H1 (cell line): ENCODE measurements at regions not wholly inside any gene's neighbourhood (a gene's known extent, or its start where the extent isn't known, plus 50 kb on each side); places are given as distances from the start of the nearest gene placed in this dataset.

Experiments
- CTCF ChIA-PET: fragments of 300-600 bp; sonication (Branson Sonifier 250); formaldehyde crosslinking; loops from one replicate; lab custom pipeline; 2021; ENCODE audit not compliant: partially characterized antibody; lab: Charles Lee
- POLR2A ChIA-PET: fragments of 300-600 bp; sonication (Branson Sonifier 250); formaldehyde crosslinking; loops from one replicate; lab custom pipeline; 2021; ENCODE audit warnings: inconsistent platforms; ENCODE audit not compliant: partially characterized antibody; lab: Charles Lee
- DNase-seq, 2 experiments: peaks; one replicate each; pipeline versions ENCODE4 v3.0.0 to v3.0.0-alpha.2; 2010 to 2022; ENCODE audit warnings: low spot score in 2 of 2, low read depth in 1 of 2, mixed read lengths in 1 of 2
- FAIRE-seq: peaks from 2 replicates; lab custom pipeline; 2011; peaks lifted over from hg19 to GRCh38; lab: Jason Lieb, UNC
- H2AFZ ChIP-seq: 2 replicates; pipeline ENCODE4 v1.8.1; 2012; ENCODE audit warnings: low read length, inconsistent platforms
- H2AK5ac ChIP-seq: 2 replicates; pipeline ENCODE4 v1.6.1; 2013; ENCODE audit warnings: low read depth, low read length
- H2BK120ac ChIP-seq: replicated peaks from 2 replicates; pipeline ENCODE3; 2013; ENCODE audit warnings: low read depth, low read length, inconsistent platforms
- H2BK12ac ChIP-seq: 2 replicates; pipeline ENCODE4 v1.6.1; 2013; ENCODE audit warnings: low read depth, low read length
- H2BK15ac ChIP-seq: 2 replicates; pipeline ENCODE4 v1.6.1; 2013; ENCODE audit warnings: low read length
- H2BK20ac ChIP-seq: 2 replicates; pipeline ENCODE4 v1.6.1; 2013; ENCODE audit warnings: low read length
- H2BK5ac ChIP-seq: 2 replicates; pipeline ENCODE4 v1.6.1; 2013; ENCODE audit warnings: low read depth, low read length
- H3K14ac ChIP-seq: 2 replicates; pipeline ENCODE4 v1.6.1; 2013; ENCODE audit warnings: inconsistent platforms; ENCODE audit not compliant: insufficient read length
- H3K18ac ChIP-seq: 2 replicates; pipeline ENCODE4 v1.6.1; 2013; ENCODE audit warnings: low read length; ENCODE audit errors: extremely low read depth
- H3K23ac ChIP-seq: 2 replicates; pipeline ENCODE4 v1.6.1; 2013; ENCODE audit warnings: inconsistent platforms; ENCODE audit not compliant: insufficient read length
- H3K23me2 ChIP-seq: 2 replicates; pipeline ENCODE4 v1.6.1; 2013; ENCODE audit warnings: low read depth, low read length
- H3K27ac ChIP-seq: 2 replicates; pipeline ENCODE4 v1.6.1; 2011; ENCODE audit warnings: low read depth, low read length, inconsistent platforms
- H3K27me3 ChIP-seq, 4 experiments: replicated peaks in 1 of 4; 1 replicate in 1 of 4; 2 replicates in 3 of 4; pipeline versions ENCODE4 v1.6.1 to v1.8.1; 2011 to 2013; ENCODE audit warnings: low read length in 3 of 4, mild to moderate bottlenecking in 3 of 4, inconsistent platforms in 2 of 4, mixed read lengths in 2 of 4, moderate library complexity in 1 of 4; ENCODE audit not compliant: control insufficient read depth in 3 of 4, insufficient read depth in 3 of 4; ENCODE audit errors: extremely low read depth in 1 of 4
- H3K36me3 ChIP-seq, 4 experiments: 2 replicates each; pipeline versions ENCODE4 v1.6.1 to v1.8.1; 2011 to 2013; ENCODE audit warnings: mild to moderate bottlenecking in 4 of 4, low read length in 3 of 4, moderate library complexity in 2 of 4, control low read depth in 1 of 4, inconsistent platforms in 1 of 4; ENCODE audit not compliant: insufficient read depth in 4 of 4, control insufficient read depth in 2 of 4
- H3K4ac ChIP-seq: replicated peaks from 2 replicates; pipeline ENCODE3; 2013; ENCODE audit warnings: low read length, low read depth, mixed read lengths, inconsistent platforms; ENCODE audit not compliant: insufficient read length
- H3K4me1 ChIP-seq, 4 experiments: replicated peaks in 1 of 4; 1 replicate in 1 of 4; 2 replicates in 3 of 4; pipeline versions ENCODE4 v1.6.1 to v1.8.1; 2011 to 2013; ENCODE audit warnings: low read length in 3 of 4, inconsistent platforms in 2 of 4, mixed read lengths in 1 of 4; ENCODE audit not compliant: insufficient read depth in 4 of 4, control insufficient read depth in 3 of 4
- H3K4me2 ChIP-seq, 2 experiments: 2 replicates each; pipeline versions ENCODE4 v1.6.1 to v1.8.1; 2011 to 2013; ENCODE audit warnings: low read depth in 2 of 2, low read length in 2 of 2, control low read depth in 1 of 2, inconsistent platforms in 1 of 2, mild to moderate bottlenecking in 1 of 2; ENCODE audit not compliant: insufficient read depth in 1 of 2
- H3K4me3 ChIP-seq, 4 experiments: fragments of 200-600, 300-600 bp in 1 of 4; sonication (generic), shearing (Covaris generic), sonication (Bioruptor Twin) in 1 of 4; 2 replicates each; pipeline versions ENCODE4 v1.5.1 to v1.8.1; 2011 to 2016; ENCODE audit warnings: low read length in 4 of 4, low read depth in 3 of 4, control low read depth in 2 of 4, inconsistent platforms in 2 of 4, mild to moderate bottlenecking in 2 of 4, mixed read lengths in 1 of 4, moderate library complexity in 1 of 4; ENCODE audit not compliant: insufficient read depth in 2 of 4; ENCODE audit errors: extremely low read depth in 1 of 4
- H3K56ac ChIP-seq: replicated peaks from 2 replicates; pipeline ENCODE3; 2013; ENCODE audit warnings: low read depth, mild to moderate bottlenecking, mixed read lengths, low read length, inconsistent platforms; ENCODE audit not compliant: insufficient read length
- H3K79me1 ChIP-seq: 2 replicates; pipeline ENCODE4 v1.6.1; 2013; ENCODE audit warnings: low read depth, low read length, control low read depth
- H3K79me2 ChIP-seq, 2 experiments: 2 replicates each; pipeline versions ENCODE4 v1.6.1 to v1.8.1; 2012 to 2013; ENCODE audit warnings: low read length in 2 of 2, mild to moderate bottlenecking in 2 of 2, inconsistent platforms in 1 of 2; ENCODE audit not compliant: insufficient read depth in 2 of 2, control insufficient read depth in 1 of 2
- H3K9ac ChIP-seq, 4 experiments: replicated peaks in 1 of 4; 1 replicate in 1 of 4; 2 replicates in 3 of 4; pipeline versions ENCODE4 v1.6.1 to v1.8.1; 2011 to 2013; ENCODE audit warnings: low read depth in 3 of 4, low read length in 3 of 4, control low read depth in 2 of 4, mild to moderate bottlenecking in 2 of 4, moderate library complexity in 2 of 4, inconsistent platforms in 1 of 4; ENCODE audit errors: extremely low read depth in 1 of 4
- H3K9me3 ChIP-seq, 2 experiments: 2 replicates each; pipeline versions ENCODE4 v1.6.1 to v1.8.1; 2012 to 2013; ENCODE audit warnings: mild to moderate bottlenecking in 2 of 2, moderate library complexity in 2 of 2, control low read depth in 1 of 2, inconsistent platforms in 1 of 2, low read depth in 1 of 2, low read length in 1 of 2, mixed read lengths in 1 of 2; ENCODE audit not compliant: insufficient read depth in 2 of 2
- H4K20me1 ChIP-seq, 2 experiments: replicated peaks in 1 of 2; 2 replicates each; pipeline versions ENCODE3 to v1.8.1; 2011 to 2013; ENCODE audit warnings: inconsistent platforms in 2 of 2, low read length in 2 of 2, mild to moderate bottlenecking in 1 of 2; ENCODE audit not compliant: insufficient read depth in 2 of 2, control insufficient read depth in 1 of 2
- H4K5ac ChIP-seq: 2 replicates; pipeline ENCODE4 v1.6.1; 2013; ENCODE audit warnings: low read length, low read depth, mixed read lengths, inconsistent platforms; ENCODE audit not compliant: insufficient read length
- H4K8ac ChIP-seq: 2 replicates; pipeline ENCODE4 v1.8.0; 2013; ENCODE audit warnings: mild to moderate bottlenecking, moderate library complexity, low read length, inconsistent platforms; ENCODE audit not compliant: insufficient read depth; ENCODE audit errors: extremely low read depth
- H4K91ac ChIP-seq: replicated peaks from 2 replicates; pipeline ENCODE3; 2013; ENCODE audit warnings: low read length, mixed read lengths, inconsistent platforms; ENCODE audit not compliant: insufficient read length
- ASH2L ChIP-seq: fragments of 200-600, 300-600 bp; sonication (generic); IDR thresholded peaks from one replicate; pipeline ENCODE4 v1.7.1; 2017; ENCODE audit warnings: low read length
- CTCF ChIP-seq, 3 experiments: IDR thresholded peaks; 1 replicate in 2 of 3; 2 replicates in 1 of 3; pipeline versions ENCODE4 v1.5.1 to v1.6.1; 2011; ENCODE audit warnings: low read length in 3 of 3, mild to moderate bottlenecking in 3 of 3, inconsistent platforms in 2 of 3, low read depth in 1 of 3, moderate library complexity in 1 of 3; ENCODE audit not compliant: insufficient read depth in 1 of 3; ENCODE audit errors: control extremely low read depth in 1 of 3
- E2F6 ChIP-seq: IDR thresholded peaks from 2 replicates; pipeline ENCODE4 v1.6.1; 2012; ENCODE audit warnings: inconsistent platforms
- EP300 ChIP-seq, 2 experiments: IDR thresholded peaks; 1 replicate in 1 of 2; 2 replicates in 1 of 2; pipeline ENCODE4 v1.6.1; 2011 to 2012; ENCODE audit warnings: low read depth in 2 of 2, low read length in 2 of 2, mild to moderate bottlenecking in 2 of 2, borderline replicate concordance in 1 of 2, inconsistent platforms in 1 of 2, moderate library complexity in 1 of 2
- GTF2F1 ChIP-seq: IDR thresholded peaks from 2 replicates; pipeline ENCODE4 v1.6.1; 2012; ENCODE audit warnings: low read depth, low read length, improper control_type of control experiment, borderline replicate concordance
- KDM4A ChIP-seq: IDR thresholded peaks from one replicate; pipeline ENCODE4 v1.7.1; 2012; ENCODE audit warnings: low read depth, mild to moderate bottlenecking, moderate library complexity, low read length, inconsistent platforms; ENCODE audit not compliant: severe bottlenecking
- RFX5 ChIP-seq: IDR thresholded peaks from 2 replicates; pipeline ENCODE4 v1.6.1; 2011; ENCODE audit warnings: low read depth, low read length, improper control_type of control experiment, borderline replicate concordance
- RXRA ChIP-seq: IDR thresholded peaks from 2 replicates; pipeline ENCODE4 v1.6.1; 2011; ENCODE audit warnings: low read depth, mild to moderate bottlenecking, low read length, moderate library complexity; ENCODE audit not compliant: insufficient read depth
- whole genome bisulfite sequencing, 2 experiments: shearing (Covaris generic) in 1 of 2; methylation state at CpG; one replicate each; pipeline versions ENCODE4 v1.1.6 to v1.1.7; 2013 to 2015; ENCODE audit warnings: low lambda C conversion rate in 2 of 2, mixed read lengths in 2 of 2, inconsistent platforms in 1 of 2, low coverage in 1 of 2, missing lambda C conversion rate in 1 of 2; ENCODE audit not compliant: insufficient replicate concordance in 2 of 2, insufficient coverage in 1 of 2, insufficient read length in 1 of 2; ENCODE audit errors: extremely low coverage in 1 of 2, missing lambda C conversion rate in 1 of 2; 5-methylcytosine and 5-hydroxymethylcytosine counted together

- Histone ChIP-seq H3K4ac (no peak overlapping the region), H3K79me2 (no peaks in the 10 kb centered on the region), H4K5ac (no peak overlapping the region), H3K23ac (no peak overlapping the region), H3K18ac (no peak overlapping the region), H3K9ac (no peak overlapping the region), H2BK20ac (no peak overlapping the region), H2BK15ac (no peak overlapping the region), H3K36me3 (no peaks in the 10 kb centered on the region), H3K27me3 (no peaks in the 10 kb centered on the region), H3K27ac (no peak overlapping the region), H3K23me2 (no peaks in the 10 kb centered on the region), H2AFZ (no peak overlapping the region), H3K56ac (no peak overlapping the region), H3K79me1 (no peaks in the 10 kb centered on the region), H4K8ac (no peak overlapping the region), H3K14ac (no peak overlapping the region), H3K4me1 (no peaks in the 10 kb centered on the region), H2AK5ac (no peak overlapping the region), H3K4me3 (no peak overlapping the region), H4K20me1 (no peaks in the 10 kb centered on the region), H4K91ac (no peak overlapping the region), H2BK5ac (no peak overlapping the region), H3K4me2 (no peak overlapping the region), H2BK12ac (no peak overlapping the region), H3K9me3 (no peaks in the 10 kb centered on the region), H2BK120ac (no peak overlapping the region)
- CTCF ChIA-PET = no interaction called here
- 90% methylated on average over 3 of the region's 3 CpGs; no CpG with 5 or more reads in 1 of the 2 experiments for WGBS, 2 experiments
- no peak for DNase-seq
- TF ChIP-seq RFX5 = no peak
- TF ChIP-seq EP300 (IDR thresholded peaks at IDR 0.05; ENCODE audit: borderline replicate concordance in 1 of 2, low read depth in 2 of 2, low read length in 2 of 2) = no peak
- no peak for TF ChIP-seq GTF2F1
- no peak for TF ChIP-seq ASH2L
- no peak for TF ChIP-seq KDM4A
- TF ChIP-seq E2F6 = no peak
- no peak for TF ChIP-seq RXRA
- no peak for TF ChIP-seq CTCF (IDR thresholded peaks at IDR 0.05; ENCODE audit: control extremely low read depth in 1 of 3, insufficient read depth in 1 of 3, low read depth in 1 of 3, low read length in 3 of 3)
- POLR2A ChIA-PET = no interaction called here
- no peak for FAIRE-seq
Measured at GRCh38 chr10:64708884-64709681, 1187.9 kb downstream of the REEP3 start.
